GM19468 (cell line): ENCODE measurements at regions not wholly inside any gene's neighbourhood (a gene's known extent, or its start where the extent isn't known, plus 50 kb on each side); places are given as distances from the start of the nearest gene placed in this dataset.
"Not testable (repeated sequence)": the region's sequence is repeated elsewhere in the genome, so short reads cannot be mapped to it uniquely, and the experiment has no call there.

Experiments
- ATAC-seq: cut with Tn5 transposase; IDR thresholded peaks from one replicate; pipeline ENCODE4 v1.9.1; 2021; ENCODE audit warnings: mild to moderate bottlenecking, moderate library complexity, moderate number of reproducible peaks; ENCODE audit not compliant: unreplicated experiment; ENCODE audit errors: extremely low read depth

GRCh38 chr1:90826024-90826423 lies 108.9 kb upstream of the BARHL2 start:
- no peak for ATAC-seq

GRCh38 chr1:90824551-90824950 lies 107.4 kb upstream of the BARHL2 start:
- no peak for ATAC-seq

- no peak for ATAC-seq
Measured at GRCh38 chr1:90823686-90824085, 106.6 kb upstream of the BARHL2 start.

GRCh38 chr1:90821788-90822359 lies 104.8 kb upstream of the BARHL2 start:
- no peak for ATAC-seq

GRCh38 chr1:90821152-90821787 lies 104.2 kb upstream of the BARHL2 start:
- no peak for ATAC-seq

GRCh38 chr1:90820745-90821144 lies 103.6 kb upstream of the BARHL2 start:
- ATAC-seq = no peak

GRCh38 chr1:90817399-90817798 lies 100.3 kb upstream of the BARHL2 start:
- no peak for ATAC-seq

GRCh38 chr1:90812237-90812636 lies 95.1 kb upstream of the BARHL2 start:
- ATAC-seq = not testable (repeated sequence)

- ATAC-seq = not testable (repeated sequence)
Measured at GRCh38 chr1:90811444-90811950, 94.4 kb upstream of the BARHL2 start.

GRCh38 chr1:90810681-90811080 lies 93.6 kb upstream of the BARHL2 start:
- ATAC-seq = no peak

- no peak for ATAC-seq
Measured at GRCh38 chr1:90809996-90810395, 92.9 kb upstream of the BARHL2 start.

- no peak for ATAC-seq
Measured at GRCh38 chr1:90809093-90809492, 92.0 kb upstream of the BARHL2 start.

GRCh38 chr1:90807329-90807728 lies 90.2 kb upstream of the BARHL2 start:
- no peak for ATAC-seq

- no peak for ATAC-seq
Measured at GRCh38 chr1:90802622-90803021, 85.5 kb upstream of the BARHL2 start.

GRCh38 chr1:90800012-90800717 lies 83.1 kb upstream of the BARHL2 start:
- ATAC-seq = no peak

GRCh38 chr1:90799326-90799725 lies 82.2 kb upstream of the BARHL2 start:
- no peak for ATAC-seq

- no peak for ATAC-seq
Measured at GRCh38 chr1:90798883-90799282, 81.8 kb upstream of the BARHL2 start.

- ATAC-seq = no peak
Measured at GRCh38 chr1:90798344-90798743, 81.2 kb upstream of the BARHL2 start.

- ATAC-seq = no peak
Measured at GRCh38 chr1:90795431-90795830, 78.3 kb upstream of the BARHL2 start.

- no peak for ATAC-seq
Measured at GRCh38 chr1:90786709-90787108, 69.6 kb upstream of the BARHL2 start.

GRCh38 chr1:90784186-90784847 lies 67.2 kb upstream of the BARHL2 start:
- ATAC-seq = no peak
